NB4 (cell line): ENCODE measurements at regions not wholly inside any gene's neighbourhood (a gene's known extent, or its start where the extent isn't known, plus 50 kb on each side); places are given as distances from the start of the nearest gene placed in this dataset.

Experiments used
- DNase-seq: peaks from one replicate; pipeline ENCODE4 v3.0.0; 2010; ENCODE audit warnings: low read depth
- H3K4me3 ChIP-seq: one replicate; pipeline ENCODE4 v1.5.1; 2011; ENCODE audit warnings: mild to moderate bottlenecking, low read depth, low read length, moderate library complexity
- CTCF ChIP-seq: IDR thresholded peaks from one replicate; pipeline ENCODE4 v1.5.1; 2012; ENCODE audit warnings: low read depth, low read length
- MAX ChIP-seq: IDR thresholded peaks from 2 replicates; pipeline ENCODE4 v1.6.1; 2011; ENCODE audit warnings: low read depth, low read length
- MYC ChIP-seq: IDR thresholded peaks from 2 replicates; pipeline ENCODE4 v1.6.1; 2011; ENCODE audit warnings: low read depth, low read length
- POLR2A ChIP-seq: IDR thresholded peaks from 2 replicates; pipeline ENCODE4 v1.6.1; 2011; ENCODE audit warnings: mild to moderate bottlenecking; ENCODE audit not compliant: insufficient read length; ENCODE audit errors: extremely low read depth

- no peak overlapping the region for H3K4me3 ChIP-seq
- TF ChIP-seq MAX (no peak), POLR2A (no peak), CTCF (no peak), MYC (no peak)
- no peak for DNase-seq
Measured at GRCh38 chr4:181819946-181820345, 423.3 kb upstream of the TENM3 start.

GRCh38 chr4:181820553-181820952, 422.6 kb upstream of the TENM3 start:
- H3K4me3 ChIP-seq = no peak overlapping the region
- TF ChIP-seq POLR2A = no peak
- no peak for TF ChIP-seq MYC
- no peak for TF ChIP-seq MAX
- no peak for TF ChIP-seq CTCF
- DNase-seq = no peak

GRCh38 chr4:181821039-181822004, 421.9 kb upstream of the TENM3 start:
- TF ChIP-seq CTCF (no peak), POLR2A (no peak), MAX (no peak), MYC (no peak)
- DNase-seq = no peak
- no peak overlapping the region for H3K4me3 ChIP-seq

- DNase-seq = no peak
- TF ChIP-seq MYC (no peak), CTCF (no peak), POLR2A (no peak), MAX (no peak)
- H3K4me3 ChIP-seq = no peak overlapping the region
Measured at GRCh38 chr4:181822005-181822375, 421.2 kb upstream of the TENM3 start.

- no peak overlapping the region for H3K4me3 ChIP-seq
- no peak for DNase-seq
- no peak for TF ChIP-seq POLR2A
Measured at GRCh38 chr4:181823183-181823582, 420.0 kb upstream of the TENM3 start.

GRCh38 chr4:181823645-181824044, 419.6 kb upstream of the TENM3 start:
- no peak for DNase-seq
- no peak overlapping the region for H3K4me3 ChIP-seq
- no peak for TF ChIP-seq CTCF
- TF ChIP-seq MAX = no peak
- no peak for TF ChIP-seq MYC
- no peak for TF ChIP-seq POLR2A
